ENCODE measurements at regions not wholly inside any gene's neighbourhood (a gene's known extent, or its start where the extent isn't known, plus 50 kb on each side); places are given as distances from the start of the nearest gene placed in this dataset.

DNA sequence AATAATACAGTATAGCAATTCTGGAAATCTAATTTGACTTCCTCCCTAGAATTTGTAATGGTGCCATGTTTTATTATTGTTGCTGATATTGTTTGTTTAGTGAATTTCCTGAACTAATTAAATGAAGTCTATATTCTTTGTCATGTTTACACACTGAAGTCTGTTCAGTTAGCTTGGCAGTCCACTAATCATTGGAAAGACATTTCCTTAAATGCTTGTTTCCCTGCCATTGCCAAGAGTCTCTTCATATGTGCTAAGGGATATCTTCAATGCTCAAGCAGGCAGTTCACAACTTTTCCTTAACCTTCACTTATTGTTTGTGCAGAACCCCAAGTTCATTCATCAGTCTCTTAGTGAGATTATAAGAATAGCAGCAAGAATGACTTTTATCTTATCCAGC is 755.3 kb downstream of the INHBA start:
- TF ChIP-seq, protein P1, sequence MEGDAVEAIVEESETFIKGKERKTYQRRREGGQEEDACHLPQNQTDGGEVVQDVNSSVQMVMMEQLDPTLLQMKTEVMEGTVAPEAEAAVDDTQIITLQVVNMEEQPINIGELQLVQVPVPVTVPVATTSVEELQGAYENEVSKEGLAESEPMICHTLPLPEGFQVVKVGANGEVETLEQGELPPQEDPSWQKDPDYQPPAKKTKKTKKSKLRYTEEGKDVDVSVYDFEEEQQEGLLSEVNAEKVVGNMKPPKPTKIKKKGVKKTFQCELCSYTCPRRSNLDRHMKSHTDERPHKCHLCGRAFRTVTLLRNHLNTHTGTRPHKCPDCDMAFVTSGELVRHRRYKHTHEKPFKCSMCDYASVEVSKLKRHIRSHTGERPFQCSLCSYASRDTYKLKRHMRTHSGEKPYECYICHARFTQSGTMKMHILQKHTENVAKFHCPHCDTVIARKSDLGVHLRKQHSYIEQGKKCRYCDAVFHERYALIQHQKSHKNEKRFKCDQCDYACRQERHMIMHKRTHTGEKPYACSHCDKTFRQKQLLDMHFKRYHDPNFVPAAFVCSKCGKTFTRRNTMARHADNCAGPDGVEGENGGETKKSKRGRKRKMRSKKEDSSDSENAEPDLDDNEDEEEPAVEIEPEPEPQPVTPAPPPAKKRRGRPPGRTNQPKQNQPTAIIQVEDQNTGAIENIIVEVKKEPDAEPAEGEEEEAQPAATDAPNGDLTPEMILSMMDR (IDR thresholded peaks at IDR 0.05), result no peak
- no peak for TF ChIP-seq POLR2A (IDR thresholded peaks at IDR 0.05)
